ENCODE measurements at regions not wholly inside any gene's neighbourhood (a gene's known extent, or its start where the extent isn't known, plus 50 kb on each side); places are given as distances from the start of the nearest gene placed in this dataset.
"Not testable (repeated sequence)": the region's sequence is repeated elsewhere in the genome, so short reads cannot be mapped to it uniquely, and the experiment has no call there.

GRCh38 chr12:33061844-33062243, 165.3 kb upstream of the PKP2 start:
- Mint-ChIP-seq H3K4me3 (no peak overlapping the region), H3K27me3 (peaks cover 0 to 3% (median 0%) of the 10 kb centered on the region in 5 donors), H3K36me3 (peaks cover 0 to 7% (median 0%) of the 10 kb centered on the region in 3 donors), H3K27ac (no peak overlapping the region), H3K4me1 (no peaks in the 10 kb centered on the region), H3K9me3 (peaks cover 0 to 26% (median 9%) of the 10 kb centered on the region in 9 donors)
- DNase-seq, result no peak
- no peak for ATAC-seq
- POLR2A ChIA-PET, result no interaction called here

DNA sequence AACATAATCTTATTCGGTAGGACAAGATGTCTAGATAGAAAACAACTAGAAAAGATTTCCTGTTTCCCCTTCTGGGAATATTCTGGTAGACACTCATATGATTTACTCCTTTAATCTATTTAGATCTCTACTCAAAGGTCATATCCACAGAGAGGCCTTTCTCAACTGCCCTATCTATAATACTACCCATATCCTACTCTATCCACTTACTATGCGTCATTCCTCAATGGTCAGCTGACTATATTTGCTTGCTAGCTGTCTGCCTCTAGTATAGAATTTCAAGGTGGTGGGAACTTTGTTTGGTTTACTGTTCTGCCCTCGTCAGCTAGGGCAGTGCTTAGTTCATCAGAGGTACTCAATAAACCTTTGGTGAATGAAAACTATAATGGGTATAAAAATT, 157.8 kb upstream of the PKP2 start:
- ATAC-seq, result no peak
- Mint-ChIP-seq H3K27ac (no peak overlapping the region), H3K4me3 (no peak overlapping the region), H3K4me1 (no peaks in the 10 kb centered on the region), H3K9me3 (peaks cover 0 to 3% (median 0%) of the 10 kb centered on the region in 9 donors), H3K36me3 (no peaks in the 10 kb centered on the region), H3K27me3 (peaks cover 0 to 2% (median 0%) of the 10 kb centered on the region in 5 donors)
- POLR2A ChIA-PET, result no interaction called here
- no peak for DNase-seq

DNA sequence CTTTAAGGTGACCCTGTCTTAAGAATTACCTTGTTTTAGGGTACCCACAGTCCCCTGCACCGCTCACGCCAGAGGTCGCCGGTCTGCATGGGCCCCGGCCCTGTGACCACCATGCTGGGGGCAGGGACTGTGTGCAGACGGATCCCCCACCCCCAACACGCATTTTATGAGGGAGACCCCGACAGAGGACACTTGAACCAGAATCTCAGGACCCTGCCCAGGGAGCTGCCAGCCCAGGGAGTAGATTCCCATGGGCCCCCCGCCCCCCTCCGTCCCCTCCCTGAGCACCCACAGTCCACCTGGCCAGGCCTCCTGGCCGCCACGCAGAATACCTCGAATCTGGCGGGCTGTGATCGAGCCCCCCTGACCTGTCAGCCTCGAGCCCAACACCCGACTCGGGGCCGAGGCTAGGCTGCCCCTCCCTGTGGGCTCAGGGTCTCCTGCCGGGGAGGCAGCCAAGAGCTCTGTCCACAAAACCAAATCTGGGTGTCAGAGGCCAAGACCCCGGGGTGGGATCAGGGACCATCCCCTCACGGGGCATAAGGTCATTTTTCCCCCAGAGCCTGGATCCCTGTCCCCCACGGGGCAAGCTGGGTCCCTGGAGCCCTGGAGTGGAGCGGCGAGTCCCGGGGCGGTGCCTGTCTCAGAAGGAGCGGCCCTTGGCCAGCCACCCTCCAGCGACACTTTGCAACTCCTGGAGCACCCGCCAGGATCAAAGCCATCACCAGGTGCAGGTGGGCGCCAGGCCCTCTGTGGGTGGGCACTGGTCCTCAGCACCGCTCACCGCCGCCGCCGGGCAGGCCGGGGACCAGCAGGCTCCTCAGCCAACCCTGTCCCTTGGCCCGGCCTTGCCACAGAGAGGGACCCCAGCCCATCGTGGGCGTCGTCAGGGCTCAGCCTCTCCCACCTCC, 155.8 kb upstream of the PKP2 start:
- ATAC-seq, result no peak
- Mint-ChIP-seq H3K4me1 (no peaks in the 10 kb centered on the region), H3K4me3 (no peak overlapping the region), H3K27ac (no peak overlapping the region), H3K27me3 (peaks cover 0 to 2% (median 0%) of the 10 kb centered on the region in 5 donors), H3K36me3 (no peaks in the 10 kb centered on the region), H3K9me3 (peaks cover 0 to 4% (median 0%) of the 10 kb centered on the region in 9 donors)
- POLR2A ChIA-PET, result no interaction called here
- DNase-seq, result no peak

DNA sequence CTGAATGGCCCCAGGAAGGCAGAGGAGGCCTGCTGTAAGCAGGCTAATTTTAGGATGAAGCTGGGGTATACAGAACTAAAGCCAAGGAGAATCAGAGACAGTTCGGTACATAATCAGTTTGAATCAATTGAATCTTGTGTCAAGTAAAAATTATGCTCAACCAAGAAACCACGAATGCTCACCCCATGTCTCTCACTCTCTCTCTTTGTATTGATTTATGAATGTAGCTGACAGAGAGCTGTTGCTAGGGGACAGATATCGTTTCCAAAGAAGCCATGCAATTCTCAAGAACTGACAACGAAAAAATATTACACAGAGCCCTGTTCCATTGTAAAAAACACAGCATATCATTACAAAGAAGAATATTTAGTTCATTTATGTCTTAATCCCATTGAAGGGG, 151.1 kb upstream of the PKP2 start:
- DNase-seq (no peak), ATAC-seq (no peak)
- H3K27me3 Mint-ChIP-seq, result peaks cover 0 to 2% (median 0%) of the 10 kb centered on the region in 5 donors
- POLR2A ChIA-PET, result no interaction called here
- H3K27ac Mint-ChIP-seq, result no peak overlapping the region
- peaks cover 0 to 4% (median 0%) of the 10 kb centered on the region in 9 donors for H3K9me3 Mint-ChIP-seq
- no peaks in the 10 kb centered on the region for H3K36me3 Mint-ChIP-seq
- no peak overlapping the region for H3K4me3 Mint-ChIP-seq
- no peaks in the 10 kb centered on the region for H3K4me1 Mint-ChIP-seq

DNA sequence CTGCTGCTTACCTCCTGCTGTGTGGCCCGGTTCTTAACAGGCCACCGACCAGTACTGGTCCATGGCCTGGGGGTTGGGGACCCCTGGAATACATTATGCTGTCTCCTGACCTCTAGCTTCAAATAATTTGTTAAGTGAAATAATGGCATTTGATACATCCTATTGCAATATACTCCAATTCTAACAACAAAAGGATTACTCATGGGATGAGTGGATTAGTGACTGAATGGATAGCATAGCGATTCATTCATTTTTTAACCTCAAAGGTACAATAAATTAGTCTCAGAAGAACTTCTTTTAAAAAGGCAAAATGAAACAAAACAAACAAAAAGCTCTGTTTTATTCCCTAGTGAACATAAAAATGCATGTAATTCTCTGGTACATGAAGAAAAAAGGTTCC, 147.9 kb upstream of the PKP2 start:
- ATAC-seq (no peak), DNase-seq (no peak)
- peaks cover 0 to 1% (median 0%) of the 10 kb centered on the region in 5 donors for H3K27me3 Mint-ChIP-seq
- H3K36me3 Mint-ChIP-seq, result no peaks in the 10 kb centered on the region
- H3K4me3 Mint-ChIP-seq, result no peak overlapping the region
- peaks cover 0 to 21% (median 6%) of the 10 kb centered on the region in 9 donors for H3K9me3 Mint-ChIP-seq
- H3K4me1 Mint-ChIP-seq, result no peaks in the 10 kb centered on the region
- H3K27ac Mint-ChIP-seq, result no peak overlapping the region
- POLR2A ChIA-PET, result no interaction called here

DNA sequence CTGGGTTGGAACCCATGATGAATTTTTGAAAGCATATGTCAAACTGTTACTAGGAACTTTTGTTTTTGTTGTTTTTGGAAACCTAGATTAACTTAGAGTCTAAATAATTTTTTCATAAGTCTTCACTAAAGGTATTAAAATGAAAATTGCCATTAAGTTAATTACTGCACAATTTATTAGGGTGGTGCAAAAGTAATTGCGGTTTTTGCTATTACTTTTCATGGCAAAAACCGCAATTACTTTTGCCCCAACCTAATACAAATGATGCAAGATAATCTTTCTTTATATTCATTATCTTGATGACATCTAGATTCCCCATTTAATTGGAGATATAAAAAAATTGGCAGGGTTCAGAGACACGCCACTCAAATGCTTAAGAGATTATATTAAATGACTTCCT, 145.0 kb upstream of the PKP2 start:
- DNase-seq, result no peak
- Mint-ChIP-seq H3K4me1 (no peaks in the 10 kb centered on the region), H3K36me3 (no peaks in the 10 kb centered on the region), H3K4me3 (no peak overlapping the region), H3K27me3 (peaks cover 0 to 1% (median 0%) of the 10 kb centered on the region in 5 donors), H3K9me3 (peaks cover 0 to 31% (median 5%) of the 10 kb centered on the region in 9 donors), H3K27ac (no peak overlapping the region)
- POLR2A ChIA-PET, result no interaction called here
- no peak for ATAC-seq

DNA sequence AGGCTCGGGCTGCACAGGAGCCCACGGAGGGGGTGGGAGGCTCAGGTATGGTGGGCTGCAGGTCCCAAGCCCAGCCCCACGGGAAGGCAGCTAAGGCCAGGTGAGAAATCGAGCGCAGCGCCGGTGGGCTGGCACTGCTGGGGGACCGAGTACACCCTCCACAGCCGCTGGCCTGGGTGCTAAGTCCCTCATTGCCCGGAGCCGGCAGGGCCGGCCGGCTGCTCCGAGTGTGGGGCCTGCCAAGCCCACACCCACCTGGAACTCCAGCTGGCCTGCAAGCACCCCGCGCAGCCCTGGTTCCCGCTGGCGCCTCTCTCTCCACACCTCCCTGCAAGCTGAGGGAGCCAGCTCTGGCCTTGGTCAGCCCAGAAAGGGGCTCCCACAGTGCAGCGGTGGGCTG, 137.4 kb upstream of the PKP2 start:
- H3K27ac Mint-ChIP-seq, H3K4me3 Mint-ChIP-seq, H3K36me3 Mint-ChIP-seq, POLR2A ChIA-PET, ATAC-seq, DNase-seq, H3K4me1 Mint-ChIP-seq, H3K27me3 Mint-ChIP-seq: not testable (repeated sequence)
- peaks cover 3 to 24% (median 17%) of the 10 kb centered on the region in 9 donors for H3K9me3 Mint-ChIP-seq

DNA sequence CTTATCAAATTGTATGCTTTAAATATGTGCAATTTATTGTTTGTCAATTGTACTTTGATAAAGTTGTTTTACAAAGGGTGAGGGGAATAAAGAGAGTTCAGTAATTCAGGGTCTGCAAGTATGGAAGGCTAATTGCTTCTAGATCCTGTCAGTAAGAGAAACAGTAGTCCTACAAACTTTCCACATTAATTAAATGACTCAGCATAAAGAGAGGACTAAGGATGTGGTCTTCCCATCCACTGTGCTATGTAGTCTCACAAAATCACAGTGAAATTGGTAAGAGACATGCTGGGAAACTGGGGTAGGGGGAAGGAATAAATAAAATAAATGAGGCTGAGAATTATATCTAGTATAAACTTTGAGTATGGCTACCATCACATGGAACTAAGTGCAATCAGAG, 130.2 kb upstream of the PKP2 start:
- no peak overlapping the region for H3K4me3 Mint-ChIP-seq
- no peak overlapping the region for H3K27ac Mint-ChIP-seq
- ATAC-seq (no peak), DNase-seq (no peak)
- no peaks in the 10 kb centered on the region for H3K4me1 Mint-ChIP-seq
- peaks cover 2 to 10% (median 9%) of the 10 kb centered on the region in 9 donors for H3K9me3 Mint-ChIP-seq
- peaks cover 0 to 4% (median 0%) of the 10 kb centered on the region in 5 donors for H3K27me3 Mint-ChIP-seq
- POLR2A ChIA-PET, result no interaction called here
- H3K36me3 Mint-ChIP-seq, result no peaks in the 10 kb centered on the region

GRCh38 chr12:33022724-33023123, 126.1 kb upstream of the PKP2 start:
- H3K4me3 Mint-ChIP-seq, H3K4me1 Mint-ChIP-seq, DNase-seq, H3K27ac Mint-ChIP-seq, H3K36me3 Mint-ChIP-seq, POLR2A ChIA-PET, ATAC-seq: not testable (repeated sequence)
- Mint-ChIP-seq H3K9me3 (peaks cover 0 to 37% (median 14%) of the 10 kb centered on the region in 9 donors), H3K27me3 (peaks cover 0 to 17% (median 0%) of the 10 kb centered on the region in 5 donors)

GRCh38 chr12:33017029-33017428, 120.5 kb upstream of the PKP2 start:
- H3K4me1 Mint-ChIP-seq, DNase-seq, ATAC-seq, POLR2A ChIA-PET, H3K4me3 Mint-ChIP-seq, H3K27ac Mint-ChIP-seq: not testable (repeated sequence)
- H3K9me3 Mint-ChIP-seq, result peaks cover 0 to 56% (median 28%) of the 10 kb centered on the region in 9 donors
- peaks cover 0 to 18% (median 0%) of the 10 kb centered on the region in 3 donors for H3K36me3 Mint-ChIP-seq
- peaks cover 0 to 17% (median 0%) of the 10 kb centered on the region in 5 donors for H3K27me3 Mint-ChIP-seq

DNA sequence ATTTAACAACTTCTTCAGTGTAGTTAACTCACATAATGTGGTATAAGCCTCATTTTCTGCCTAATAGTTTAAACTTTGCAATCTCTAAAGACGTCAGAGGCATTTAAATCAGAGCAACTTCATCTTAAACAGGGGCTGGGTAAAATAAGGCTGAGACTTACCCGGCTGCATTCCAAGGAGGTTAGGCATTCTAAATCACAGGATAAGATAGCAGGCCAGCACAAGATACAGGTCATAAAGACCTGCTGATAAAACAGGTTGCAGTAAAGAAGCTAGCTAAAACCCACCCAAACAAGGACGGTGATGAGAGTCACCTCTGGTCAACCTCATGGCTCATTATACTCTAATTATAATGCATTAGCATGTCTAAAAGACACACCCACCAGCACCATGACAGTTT, 115.6 kb upstream of the PKP2 start:
- Mint-ChIP-seq H3K27ac (peak overlapping the region in 1 of 10 donors; percentile 54), H3K9me3 (peaks cover 9 to 45% (median 18%) of the 10 kb centered on the region in 9 donors), H3K36me3 (peaks cover 0 to 15% (median 0%) of the 10 kb centered on the region in 3 donors), H3K4me1 (no peaks in the 10 kb centered on the region), H3K27me3 (peaks cover 0 to 21% (median 2%) of the 10 kb centered on the region in 5 donors), H3K4me3 (no peak overlapping the region)
- DNase-seq (no peak), ATAC-seq (no peak)
- POLR2A ChIA-PET, result no interaction called here

- peaks cover 0 to 27% (median 11%) of the 10 kb centered on the region in 9 donors for H3K9me3 Mint-ChIP-seq
- DNase-seq, result no peak
- POLR2A ChIA-PET, result no interaction called here
- no peak for ATAC-seq
- H3K27me3 Mint-ChIP-seq, result peaks cover 0 to 18% (median 2%) of the 10 kb centered on the region in 5 donors
- H3K4me3 Mint-ChIP-seq, result no peak overlapping the region
- no peaks in the 10 kb centered on the region for H3K36me3 Mint-ChIP-seq
- H3K27ac Mint-ChIP-seq, result no peak overlapping the region
- H3K4me1 Mint-ChIP-seq, result no peaks in the 10 kb centered on the region
Observed at GRCh38 chr12:33006106-33006505, 109.5 kb upstream of the PKP2 start.

- DNase-seq (no peak), ATAC-seq (no peak)
- Mint-ChIP-seq H3K4me3 (no peak overlapping the region), H3K9me3 (peaks cover 0 to 6% (median 0%) of the 10 kb centered on the region in 9 donors), H3K4me1 (no peaks in the 10 kb centered on the region), H3K36me3 (no peaks in the 10 kb centered on the region), H3K27ac (no peak overlapping the region), H3K27me3 (no peaks in the 10 kb centered on the region)
- POLR2A ChIA-PET, result no interaction called here
Observed at GRCh38 chr12:33000016-33000415, 103.4 kb upstream of the PKP2 start.

All from naive thymus-derived CD8-positive, alpha-beta T cell (primary cell).